Panc1 (cell line): ENCODE measurements at regions not wholly inside any gene's neighbourhood (a gene's known extent, or its start where the extent isn't known, plus 50 kb on each side); places are given as distances from the start of the nearest gene placed in this dataset.

Source experiments
- CTCF ChIP-seq: fragments of 450-650 bp; IDR thresholded peaks from 2 replicates; pipeline ENCODE4 v1.5.1; 2017; ENCODE audit warnings: mild to moderate bottlenecking
- POLR2AphosphoS5 ChIP-seq: IDR thresholded peaks from 2 replicates; pipeline ENCODE4 v1.6.1; 2012; ENCODE audit warnings: mild to moderate bottlenecking, low read depth, low read length, moderate library complexity
- REST ChIP-seq, 2 experiments: IDR thresholded peaks; 2 replicates each; pipeline ENCODE4 v1.6.1; 2011 to 2012; ENCODE audit warnings: low read depth in 2 of 2, control low read depth in 1 of 2, low read length in 1 of 2, mild to moderate bottlenecking in 1 of 2, moderate library complexity in 1 of 2; ENCODE audit not compliant: insufficient read depth in 1 of 2
- SIN3A ChIP-seq: IDR thresholded peaks from 2 replicates; pipeline ENCODE4 v1.6.1; 2012; ENCODE audit warnings: low read depth, mild to moderate bottlenecking, low read length, moderate library complexity, borderline replicate concordance; ENCODE audit not compliant: insufficient read depth
- TCF7L2 ChIP-seq: IDR thresholded peaks from 2 replicates; pipeline ENCODE4 v1.6.1; 2011; ENCODE audit warnings: mild to moderate bottlenecking, low read depth, low read length, inconsistent platforms

DNA sequence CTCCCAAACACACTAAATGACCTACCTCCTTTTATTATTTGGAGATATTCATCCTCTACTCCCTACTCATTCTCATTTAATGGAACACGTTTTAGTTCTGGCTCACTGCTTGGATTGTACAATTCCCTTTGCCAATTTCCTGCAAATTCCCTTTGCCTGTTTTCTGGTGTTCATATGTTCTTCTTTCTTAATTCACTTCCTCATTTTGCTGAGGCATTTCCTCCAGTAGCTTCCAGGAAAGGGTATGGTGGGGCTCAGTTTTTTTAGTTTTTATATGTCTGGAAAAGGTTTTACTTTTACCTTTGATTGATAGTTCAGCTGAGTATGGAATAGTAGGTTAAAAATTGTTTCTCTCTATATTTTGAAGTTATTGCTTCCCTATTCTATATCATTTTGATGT is 143.6 kb upstream of the GOLIM4 start:
- TF ChIP-seq CTCF = no peak
- TF ChIP-seq TCF7L2 = no peak
- TF ChIP-seq POLR2AphosphoS5 = no peak
- TF ChIP-seq REST (IDR thresholded peaks at IDR 0.05; ENCODE audit: insufficient read depth in 1 of 2, low read depth in 2 of 2, low read length in 1 of 2) = no peak
- TF ChIP-seq SIN3A = no peak
